Hepatocyte (in vitro differentiated cells): ENCODE measurements at regions not wholly inside any gene's neighbourhood (a gene's known extent, or its start where the extent isn't known, plus 50 kb on each side); places are given as distances from the start of the nearest gene placed in this dataset.

Source experiments
- CTCF ChIP-seq: fragments of 200-600 bp; sonication (generic); IDR thresholded peaks from 2 replicates; pipeline ENCODE4 v1.5.1; 2016; ENCODE audit warnings: antibody characterized with exemption, mild to moderate bottlenecking; ENCODE audit not compliant: poor library complexity
- EZH2 ChIP-seq: fragments of 200-600 bp; sonication (generic); IDR thresholded peaks from 2 replicates; pipeline ENCODE4 v1.6.1; 2016; ENCODE audit warnings: antibody characterized with exemption, mild to moderate bottlenecking, borderline replicate concordance
- EZH2phosphoT487 ChIP-seq: fragments of 200-600 bp; sonication (generic); IDR thresholded peaks from one replicate; pipeline ENCODE4 v1.6.1; 2018; ENCODE audit warnings: antibody characterized with exemption, mild to moderate bottlenecking, low read depth, moderate library complexity; ENCODE audit not compliant: unreplicated experiment, severe bottlenecking

DNA sequence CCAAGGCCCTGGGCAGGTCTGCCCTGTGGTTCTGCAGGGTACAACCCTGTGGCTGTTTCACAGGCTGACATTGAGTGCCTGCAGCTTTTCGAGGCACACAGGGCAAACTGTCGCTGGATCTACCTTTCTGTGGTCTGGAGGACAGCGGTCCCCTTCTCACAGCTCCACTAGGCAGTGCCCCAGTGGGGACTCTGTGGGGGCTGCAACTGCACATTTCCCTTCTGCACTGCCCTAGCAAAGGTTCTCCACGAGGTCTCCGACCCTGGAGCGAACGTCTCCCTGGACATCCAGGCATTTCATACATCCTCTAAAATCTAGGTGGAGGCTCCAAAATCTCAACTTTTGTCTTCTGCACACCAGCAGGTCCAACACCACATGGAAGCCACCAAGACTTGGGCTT is 1645.2 kb upstream of the CDH6 start:
- TF ChIP-seq CTCF = no peak
- no peak for TF ChIP-seq EZH2
- TF ChIP-seq EZH2phosphoT487 = no peak
